ENCODE measurements at regions not wholly inside any gene's neighbourhood (a gene's known extent, or its start where the extent isn't known, plus 50 kb on each side); places are given as distances from the start of the nearest gene placed in this dataset.

- peaks cover 4% of the 10 kb centered on the region for H3K27me3 ChIP-seq (ENCODE audit: low read depth)
- no peaks in the 10 kb centered on the region for H3K9me3 ChIP-seq
- no peaks in the 10 kb centered on the region for H3K36me3 ChIP-seq
- H3K27ac ChIP-seq: no peak overlapping the region
- intact Hi-C loops (cut with DNase I): no loop called here
- DNase-seq (no peak), ATAC-seq (no peak)
- no peak overlapping the region for H3K4me3 ChIP-seq
- TF ChIP-seq CTCF (IDR thresholded peaks at IDR 0.05): no peak
- no peaks in the 10 kb centered on the region for H3K4me1 ChIP-seq
These were observed 295.1 kb upstream of the SOX9 start for GRCh38 chr17:71825687-71826086.

GRCh38 chr17:71828182-71828596, 292.6 kb upstream of the SOX9 start:
- DNase-seq: no peak
- no peaks in the 10 kb centered on the region for H3K4me1 ChIP-seq

GRCh38 chr17:71830866-71831265, 290.0 kb upstream of the SOX9 start:
- intact Hi-C loops (cut with DNase I): no loop called here
- DNase-seq: no peak
- Histone ChIP-seq H3K9me3 (no peaks in the 10 kb centered on the region), H3K27ac (no peak overlapping the region), H3K36me3 (no peaks in the 10 kb centered on the region), H3K27me3 (ENCODE audit: low read depth) (peaks cover 4% of the 10 kb centered on the region), H3K4me3 (no peak overlapping the region), H3K4me1 (no peaks in the 10 kb centered on the region)
- no peak for ATAC-seq
- TF ChIP-seq CTCF (IDR thresholded peaks at IDR 0.05): no peak

More at GRCh38 chr17:71828182-71828596, 292.6 kb upstream of the SOX9 start:
- no peak overlapping the region for H3K27ac ChIP-seq
- H3K36me3 ChIP-seq: no peaks in the 10 kb centered on the region
- no peak overlapping the region for H3K4me3 ChIP-seq
- no peaks in the 10 kb centered on the region for H3K9me3 ChIP-seq
- ATAC-seq: no peak
- H3K27me3 ChIP-seq (ENCODE audit: low read depth): peaks cover 4% of the 10 kb centered on the region
- intact Hi-C loops (cut with DNase I): no loop called here
- TF ChIP-seq CTCF (IDR thresholded peaks at IDR 0.05): no peak

- intact Hi-C loops (cut with DNase I): no loop called here
- ATAC-seq: no peak
- Histone ChIP-seq H3K9me3 (peaks cover 4% of the 10 kb centered on the region), H3K27me3 (ENCODE audit: low read depth) (no peaks in the 10 kb centered on the region), H3K36me3 (no peaks in the 10 kb centered on the region), H3K4me3 (no peak overlapping the region), H3K27ac (no peak overlapping the region), H3K4me1 (no peaks in the 10 kb centered on the region)
- TF ChIP-seq CTCF (IDR thresholded peaks at IDR 0.05): no peak
- no peak for DNase-seq
These were observed 277.8 kb upstream of the SOX9 start for GRCh38 chr17:71842986-71843385.

GRCh38 chr17:71845337-71845736, 275.5 kb upstream of the SOX9 start:
- Histone ChIP-seq H3K4me3 (no peak overlapping the region), H3K4me1 (no peaks in the 10 kb centered on the region), H3K36me3 (no peaks in the 10 kb centered on the region), H3K27me3 (ENCODE audit: low read depth) (no peaks in the 10 kb centered on the region), H3K9me3 (peaks cover 4% of the 10 kb centered on the region), H3K27ac (no peak overlapping the region)
- DNase-seq: no peak
- ATAC-seq: no peak
- intact Hi-C loops (cut with DNase I): no loop called here
- no peak for TF ChIP-seq CTCF (IDR thresholded peaks at IDR 0.05)

GRCh38 chr17:71846561-71847110, 274.2 kb upstream of the SOX9 start:
- intact Hi-C loops (cut with DNase I): no loop called here
- Histone ChIP-seq H3K27me3 (ENCODE audit: low read depth) (no peaks in the 10 kb centered on the region), H3K4me1 (no peaks in the 10 kb centered on the region), H3K9me3 (peaks cover 4% of the 10 kb centered on the region), H3K36me3 (no peaks in the 10 kb centered on the region), H3K27ac (no peak overlapping the region), H3K4me3 (no peak overlapping the region)
- no peak for TF ChIP-seq CTCF (IDR thresholded peaks at IDR 0.05)
- ATAC-seq: no peak
- DNase-seq: no peak

Measured in lower lobe of right lung (tissue), 2 donors.